MM.1S (cell line): ENCODE measurements at regions not wholly inside any gene's neighbourhood (a gene's known extent, or its start where the extent isn't known, plus 50 kb on each side); places are given as distances from the start of the nearest gene placed in this dataset.

Experiments used
- DNase-seq: peaks from one replicate; pipeline ENCODE4 v3.0.0-alpha.2; 2015
- H2AFZ ChIP-seq: fragments of 300-600 bp; sonication (generic); 2 replicates; pipeline ENCODE4 v1.6.0; 2016; ENCODE audit warnings: antibody characterized with exemption, low read length
- H3F3A ChIP-seq: fragments of 300-600 bp; sonication (generic); 2 replicates; pipeline ENCODE4 v1.6.1; 2016; ENCODE audit warnings: mild to moderate bottlenecking, antibody characterized with exemption, low read length, moderate library complexity, mixed read lengths; ENCODE audit not compliant: insufficient read depth
- H3K27ac ChIP-seq: fragments of 300-600 bp; sonication (generic); 2 replicates; pipeline ENCODE4 v1.5.1; 2016; ENCODE audit warnings: mild to moderate bottlenecking, low read length
- H3K27me3 ChIP-seq: fragments of 300-600 bp; sonication (generic); replicated peaks from 2 replicates; pipeline ENCODE4 v1.6.0; 2016; ENCODE audit warnings: low read length; ENCODE audit not compliant: insufficient read depth
- H3K36me3 ChIP-seq: fragments of 300-600 bp; sonication (generic); replicated peaks from 2 replicates; pipeline ENCODE4 v1.6.1; 2016; ENCODE audit warnings: mild to moderate bottlenecking, low read length, mixed read lengths; ENCODE audit not compliant: insufficient read depth
- H3K4me1 ChIP-seq: fragments of 300-600 bp; sonication (generic); 2 replicates; pipeline ENCODE4 v1.6.1; 2016; ENCODE audit warnings: low read length, mixed read lengths
- H3K4me2 ChIP-seq: fragments of 300-600 bp; sonication (generic); 2 replicates; pipeline ENCODE4 v1.6.0; 2016; ENCODE audit warnings: low read depth, low read length
- H3K4me3 ChIP-seq: fragments of 300-600 bp; sonication (generic); 2 replicates; pipeline ENCODE4 v1.5.1; 2016; ENCODE audit warnings: low read length, mixed read lengths
- H3K79me2 ChIP-seq: fragments of 300-600 bp; sonication (generic); 2 replicates; pipeline ENCODE4 v1.6.1; 2016; ENCODE audit warnings: mixed run types, low read length, mixed read lengths
- H3K9ac ChIP-seq: fragments of 300-600 bp; sonication (generic); 2 replicates; pipeline ENCODE4 v1.6.1; 2016; ENCODE audit warnings: low read length, mixed read lengths
- H3K9me2 ChIP-seq: fragments of 300-600 bp; sonication (generic); replicated peaks from 2 replicates; pipeline ENCODE4 v1.6.1; 2016; ENCODE audit warnings: mild to moderate bottlenecking, low read length, mixed read lengths; ENCODE audit not compliant: insufficient read depth
- H3K9me3 ChIP-seq: fragments of 300-600 bp; sonication (generic); replicated peaks from 2 replicates; pipeline ENCODE4 v1.6.1; 2016; ENCODE audit warnings: mild to moderate bottlenecking, low read length, mixed read lengths; ENCODE audit not compliant: insufficient read depth
- H4K20me1 ChIP-seq: fragments of 300-600 bp; sonication (generic); 2 replicates; pipeline ENCODE4 v1.6.1; 2016; ENCODE audit warnings: mild to moderate bottlenecking, low read length, moderate library complexity, mixed read lengths; ENCODE audit not compliant: insufficient read depth
- CTCF ChIP-seq: fragments of 300-600 bp; sonication (generic); IDR thresholded peaks from 2 replicates; pipeline ENCODE4 v1.5.1; 2016; ENCODE audit warnings: antibody characterized with exemption, low read length, mixed read lengths
- EZH2 ChIP-seq: fragments of 300-600 bp; sonication (generic); optimal IDR thresholded peaks from 2 replicates; pipeline ENCODE3; 2017; ENCODE audit warnings: low read depth, mild to moderate bottlenecking, antibody characterized with exemption, low read length, mixed read lengths
- EZH2phosphoT487 ChIP-seq: fragments of 300-600 bp; sonication (generic); IDR thresholded peaks from 2 replicates; pipeline ENCODE4 v1.6.1; 2018; ENCODE audit warnings: antibody characterized with exemption, low read length

GRCh38 chr11:34566208-34566551 is 52.6 kb upstream of the ELF5 start:
- Histone ChIP-seq H3F3A (no peaks in the 10 kb centered on the region), H3K9me3 (no peaks in the 10 kb centered on the region), H2AFZ (no peak overlapping the region), H3K4me3 (no peak overlapping the region), H3K27ac (no peak overlapping the region), H3K79me2 (no peaks in the 10 kb centered on the region), H3K9me2 (no peaks in the 10 kb centered on the region), H4K20me1 (no peaks in the 10 kb centered on the region), H3K27me3 (no peaks in the 10 kb centered on the region), H3K9ac (no peak overlapping the region), H3K36me3 (no peaks in the 10 kb centered on the region), H3K4me2 (no peak overlapping the region), H3K4me1 (peaks cover 11% of the 10 kb centered on the region)
- TF ChIP-seq EZH2phosphoT487 (no peak), CTCF (no peak), EZH2 (no peak)
- no peak for DNase-seq

- Histone ChIP-seq H3K27me3 (no peaks in the 10 kb centered on the region), H3F3A (no peaks in the 10 kb centered on the region)
Observed at GRCh38 chr11:34566736-34567135, 53.1 kb upstream of the ELF5 start.

GRCh38 chr11:34567733-34568132 is 53.2 kb upstream of the EHF start:
- Histone ChIP-seq H3K9me2 (no peaks in the 10 kb centered on the region), H3K4me2 (no peak overlapping the region), H3K4me3 (no peak overlapping the region), H3K79me2 (no peaks in the 10 kb centered on the region), H3K9me3 (no peaks in the 10 kb centered on the region), H4K20me1 (no peaks in the 10 kb centered on the region), H3K27ac (no peak overlapping the region), H2AFZ (no peak overlapping the region), H3K4me1 (peaks cover 11% of the 10 kb centered on the region), H3K36me3 (no peaks in the 10 kb centered on the region), H3F3A (no peaks in the 10 kb centered on the region), H3K9ac (no peak overlapping the region), H3K27me3 (no peaks in the 10 kb centered on the region)
- TF ChIP-seq CTCF (no peak), EZH2phosphoT487 (no peak), EZH2 (no peak)
- DNase-seq = no peak

More at GRCh38 chr11:34566736-34567135, 53.1 kb upstream of the ELF5 start:
- H3K79me2 ChIP-seq = no peaks in the 10 kb centered on the region
- TF ChIP-seq EZH2 (no peak), CTCF (no peak), EZH2phosphoT487 (no peak)
- H3K36me3 ChIP-seq = no peaks in the 10 kb centered on the region
- no peak overlapping the region for H3K9ac ChIP-seq
- no peak overlapping the region for H3K4me2 ChIP-seq
- no peak overlapping the region for H2AFZ ChIP-seq
- H4K20me1 ChIP-seq = no peaks in the 10 kb centered on the region
- no peaks in the 10 kb centered on the region for H3K9me3 ChIP-seq
- H3K4me1 ChIP-seq = peaks cover 11% of the 10 kb centered on the region
- H3K4me3 ChIP-seq = no peak overlapping the region
- H3K27ac ChIP-seq = no peak overlapping the region
- no peaks in the 10 kb centered on the region for H3K9me2 ChIP-seq
- DNase-seq = no peak
